ENCODE measurements at regions not wholly inside any gene's neighbourhood (a gene's known extent, or its start where the extent isn't known, plus 50 kb on each side); places are given as distances from the start of the nearest gene placed in this dataset.

- TF ChIP-seq CTCF (IDR thresholded peaks at IDR 0.05) (no peak), POLR2AphosphoS5 (IDR thresholded peaks at IDR 0.05) (no peak)
Observed at GRCh38 chr1:192914696-192915095, 105.9 kb downstream of the RGS2 start.

All from breast epithelium (tissue), 3 donors.